PC-9 (cell line): ENCODE measurements at regions not wholly inside any gene's neighbourhood (a gene's known extent, or its start where the extent isn't known, plus 50 kb on each side); places are given as distances from the start of the nearest gene placed in this dataset.

Source experiments
- BruUV-seq: library from RNA; stranded (reverse); fragments of 400-500 nt; replicated peaks from 2 replicates; lab custom pipeline; 2021; lab: Mats Ljungman, UMichigan
- CTCF ChIA-PET: fragments of 300-600 bp; sonication (Branson Sonifier 250); formaldehyde crosslinking; loops from one replicate; lab custom pipeline; 2022; ENCODE audit warnings: antibody characterized with exemption; lab: Charles Lee
- POLR2A ChIA-PET: fragments of 300-600 bp; sonication (Branson Sonifier 250); formaldehyde crosslinking; loops from one replicate; lab custom pipeline; 2022; ENCODE audit warnings: antibody characterized with exemption; ENCODE audit not compliant: unreplicated experiment; lab: Charles Lee
- DNase-seq, 2 experiments: peaks; one replicate each; pipeline versions ENCODE4 v3.0.0 to v3.0.0-alpha.2; 2015 to 2022; ENCODE audit warnings: mixed read lengths in 1 of 2
- H2AFZ ChIP-seq: fragments of 200-600 bp; sonication (generic); 2 replicates; pipeline ENCODE4 v1.8.1; 2017; ENCODE audit warnings: antibody characterized with exemption
- H3F3A ChIP-seq: fragments of 200-600 bp; sonication (generic); 2 replicates; pipeline ENCODE4 v1.8.1; 2017; ENCODE audit warnings: antibody characterized with exemption, mild to moderate bottlenecking, low read depth; ENCODE audit not compliant: insufficient read depth
- H3K27ac ChIP-seq: fragments of 200-600 bp; sonication (generic); 2 replicates; pipeline ENCODE4 v1.6.1; 2016; ENCODE audit warnings: mixed run types
- H3K27me3 ChIP-seq: fragments of 200-600 bp; sonication (generic); 2 replicates; pipeline ENCODE4 v1.6.1; 2016; ENCODE audit warnings: low read depth, mixed run types; ENCODE audit not compliant: insufficient read depth
- H3K36me3 ChIP-seq: fragments of 200-600 bp; sonication (generic); 2 replicates; pipeline ENCODE4 v1.6.1; 2016; ENCODE audit warnings: low read depth, mixed run types
- H3K4me1 ChIP-seq: fragments of 200-600 bp; sonication (generic); replicated peaks from 2 replicates; pipeline ENCODE4 v1.6.1; 2016; ENCODE audit warnings: mixed run types; ENCODE audit not compliant: insufficient read depth
- H3K4me2 ChIP-seq: fragments of 200-600 bp; sonication (generic); 2 replicates; pipeline ENCODE4 v1.6.1; 2017; ENCODE audit warnings: mixed run types
- H3K4me3 ChIP-seq: fragments of 200-600 bp; sonication (generic); 2 replicates; pipeline ENCODE4 v1.6.1; 2016; ENCODE audit warnings: mixed run types
- H3K79me2 ChIP-seq: fragments of 200-600 bp; sonication (generic); 2 replicates; pipeline ENCODE4 v1.6.1; 2017; ENCODE audit warnings: low read depth, mixed run types
- H3K9me2 ChIP-seq: fragments of 200-600 bp; sonication (generic); 2 replicates; pipeline ENCODE4 v1.8.1; 2017; ENCODE audit warnings: mild to moderate bottlenecking; ENCODE audit not compliant: insufficient read depth
- H3K9me3 ChIP-seq: fragments of 200-600 bp; sonication (generic); 2 replicates; pipeline ENCODE4 v1.8.1; 2016; ENCODE audit warnings: low read depth; ENCODE audit not compliant: insufficient read depth
- H4K20me1 ChIP-seq: fragments of 200-600 bp; sonication (generic); 2 replicates; pipeline ENCODE4 v1.8.1; 2017; ENCODE audit not compliant: insufficient read depth
- EZH2 ChIP-seq: fragments of 200-600 bp; sonication (generic); IDR thresholded peaks from 2 replicates; pipeline ENCODE4 v1.8.0; 2017; ENCODE audit warnings: antibody characterized with exemption, low read depth
- intact Hi-C: fragments of 100-400 bp; cut with micrococcal nuclease; formaldehyde crosslinking; loops from one replicate; pipeline ENCODE4 v1.10.0; 2022; ENCODE audit not compliant: unreplicated experiment
- TF ChIP-seq, protein P1 (sequence below): fragments of 200-600 bp; sonication (generic); conservative IDR thresholded peaks from 2 replicates; pipeline ENCODE4 v1.6.1; 2017; ENCODE audit warnings: mixed run types, antibody characterized with exemption, mild to moderate bottlenecking, moderate library complexity

DNA sequence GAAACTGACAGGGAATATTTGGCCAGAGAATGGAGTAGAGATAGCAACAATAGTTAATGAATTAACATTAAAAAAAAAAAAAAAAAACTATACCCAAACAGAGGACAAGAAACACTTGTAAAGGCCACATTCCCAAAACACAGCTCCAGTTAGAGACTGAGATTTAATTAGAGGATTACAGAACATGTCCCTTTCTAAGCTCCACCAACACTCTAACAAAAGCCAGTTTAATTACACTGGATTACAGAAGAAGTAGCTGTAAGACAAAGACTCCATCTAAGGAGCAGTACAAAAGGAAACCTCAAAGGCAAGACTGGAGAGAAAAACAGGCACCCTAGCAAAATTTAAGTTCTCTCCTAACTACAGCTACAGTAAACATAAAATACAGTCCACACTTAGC lies 1247.7 kb upstream of the AGA start:
- Histone ChIP-seq H3K27ac (no peak overlapping the region), H2AFZ (no peak overlapping the region), H3K27me3 (no peaks in the 10 kb centered on the region), H3K4me3 (no peak overlapping the region), H4K20me1 (no peaks in the 10 kb centered on the region), H3K36me3 (no peaks in the 10 kb centered on the region), H3K4me1 (no peaks in the 10 kb centered on the region), H3F3A (no peaks in the 10 kb centered on the region), H3K9me3 (no peaks in the 10 kb centered on the region), H3K79me2 (no peaks in the 10 kb centered on the region), H3K9me2 (no peaks in the 10 kb centered on the region), H3K4me2 (no peak overlapping the region)
- ChIA-PET CTCF (no interaction called here), POLR2A (no interaction called here)
- TF ChIP-seq, protein P1, sequence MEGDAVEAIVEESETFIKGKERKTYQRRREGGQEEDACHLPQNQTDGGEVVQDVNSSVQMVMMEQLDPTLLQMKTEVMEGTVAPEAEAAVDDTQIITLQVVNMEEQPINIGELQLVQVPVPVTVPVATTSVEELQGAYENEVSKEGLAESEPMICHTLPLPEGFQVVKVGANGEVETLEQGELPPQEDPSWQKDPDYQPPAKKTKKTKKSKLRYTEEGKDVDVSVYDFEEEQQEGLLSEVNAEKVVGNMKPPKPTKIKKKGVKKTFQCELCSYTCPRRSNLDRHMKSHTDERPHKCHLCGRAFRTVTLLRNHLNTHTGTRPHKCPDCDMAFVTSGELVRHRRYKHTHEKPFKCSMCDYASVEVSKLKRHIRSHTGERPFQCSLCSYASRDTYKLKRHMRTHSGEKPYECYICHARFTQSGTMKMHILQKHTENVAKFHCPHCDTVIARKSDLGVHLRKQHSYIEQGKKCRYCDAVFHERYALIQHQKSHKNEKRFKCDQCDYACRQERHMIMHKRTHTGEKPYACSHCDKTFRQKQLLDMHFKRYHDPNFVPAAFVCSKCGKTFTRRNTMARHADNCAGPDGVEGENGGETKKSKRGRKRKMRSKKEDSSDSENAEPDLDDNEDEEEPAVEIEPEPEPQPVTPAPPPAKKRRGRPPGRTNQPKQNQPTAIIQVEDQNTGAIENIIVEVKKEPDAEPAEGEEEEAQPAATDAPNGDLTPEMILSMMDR, result no peak
- no peak for TF ChIP-seq EZH2
- intact Hi-C loops, result no loop called here
- no TSS peak for BruUV-seq
- no peak for DNase-seq

DNA sequence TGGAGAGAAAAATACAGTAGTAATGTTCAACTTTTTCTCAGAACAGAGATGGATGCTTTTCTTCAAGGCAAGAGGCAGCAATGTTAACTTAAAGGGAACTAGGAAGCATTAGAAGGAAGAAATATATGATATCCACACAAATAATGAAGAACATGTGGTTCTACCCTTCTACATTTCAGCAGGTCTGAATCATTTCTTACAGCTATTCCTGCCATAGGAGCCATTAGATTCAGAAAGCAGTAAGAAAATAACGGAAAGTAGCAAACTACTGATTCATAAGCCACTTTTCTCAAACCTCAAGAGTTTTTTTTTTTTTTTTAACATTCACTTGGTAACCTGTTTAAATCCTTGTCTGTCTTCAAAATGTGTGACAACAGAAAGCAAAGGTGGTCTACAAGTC lies 1251.6 kb upstream of the AGA start:
- Histone ChIP-seq H4K20me1 (no peaks in the 10 kb centered on the region), H3K9me2 (no peaks in the 10 kb centered on the region), H3F3A (no peaks in the 10 kb centered on the region), H3K36me3 (no peaks in the 10 kb centered on the region), H3K79me2 (no peaks in the 10 kb centered on the region), H2AFZ (no peak overlapping the region), H3K4me1 (no peaks in the 10 kb centered on the region), H3K27ac (no peak overlapping the region), H3K4me3 (no peak overlapping the region), H3K27me3 (no peaks in the 10 kb centered on the region), H3K4me2 (no peak overlapping the region), H3K9me3 (no peaks in the 10 kb centered on the region)
- no peak for TF ChIP-seq EZH2
- TF ChIP-seq, protein P1, result no peak
- BruUV-seq, result no TSS peak
- no peak for DNase-seq
- intact Hi-C loops, result no loop called here
- CTCF ChIA-PET, result no interaction called here
- POLR2A ChIA-PET, result no interaction called here

DNA sequence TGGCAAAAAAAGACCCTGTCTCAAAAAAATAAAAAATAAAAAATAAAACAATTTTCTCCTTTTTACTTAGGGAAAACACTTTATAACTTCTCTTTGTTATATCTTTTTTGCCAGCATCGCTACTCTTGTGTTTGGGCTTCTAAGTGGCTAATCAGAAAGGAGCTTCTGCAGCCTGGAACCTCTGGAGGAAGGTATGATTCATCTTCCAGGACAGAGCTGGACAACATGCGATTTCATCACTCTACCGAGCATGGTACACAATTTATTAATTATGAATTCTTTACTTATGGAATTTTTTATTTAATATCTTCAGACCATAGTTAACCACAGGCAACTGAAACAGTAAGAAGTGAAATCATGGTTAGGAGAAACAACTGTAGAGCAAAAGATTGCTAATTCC lies 1254.3 kb upstream of the AGA start:
- Histone ChIP-seq H3K27me3 (no peaks in the 10 kb centered on the region), H3K4me3 (no peak overlapping the region), H3K79me2 (no peaks in the 10 kb centered on the region), H3K9me3 (no peaks in the 10 kb centered on the region), H3K36me3 (no peaks in the 10 kb centered on the region), H3K27ac (no peak overlapping the region), H3K4me2 (no peak overlapping the region), H3K4me1 (no peaks in the 10 kb centered on the region), H3F3A (no peaks in the 10 kb centered on the region), H3K9me2 (no peaks in the 10 kb centered on the region), H2AFZ (no peak overlapping the region), H4K20me1 (no peaks in the 10 kb centered on the region)
- BruUV-seq, result no TSS peak
- POLR2A ChIA-PET, result no interaction called here
- CTCF ChIA-PET, result no interaction called here
- intact Hi-C loops, result no loop called here
- no peak for DNase-seq
- TF ChIP-seq, protein P1, result no peak
- no peak for TF ChIP-seq EZH2
